Activated naive CD8-positive, alpha-beta T cell treated with anti-CD3 and anti-CD28 coated beads, Interleukin-2, amount 50 U/mL, for 24 hours (primary cell): ENCODE measurements at regions not wholly inside any gene's neighbourhood (a gene's known extent, or its start where the extent isn't known, plus 50 kb on each side); places are given as distances from the start of the nearest gene placed in this dataset.
"Not testable (repeated sequence)": the region's sequence is repeated elsewhere in the genome, so short reads cannot be mapped to it uniquely, and the experiment has no call there.

Experiments used
- ATAC-seq: fragments of 150-1000 bp; cut with Tn5 transposase; one replicate; pipeline ENCODE4 v1.10.0; 2021
- DNase-seq: peaks from one replicate; pipeline ENCODE4 v3.0.0; 2021
- H3K27ac Mint-ChIP-seq: one replicate; pipeline ENCODE4 v1.8.0; 2021; ENCODE audit warnings: mild to moderate bottlenecking, mixed read lengths
- H3K27me3 Mint-ChIP-seq: one replicate; pipeline ENCODE4 v1.8.0; 2021; ENCODE audit warnings: mixed read lengths
- H3K36me3 Mint-ChIP-seq: one replicate; pipeline ENCODE4 v1.8.0; 2021; ENCODE audit warnings: low read depth, mixed read lengths
- H3K4me1 Mint-ChIP-seq: one replicate; pipeline ENCODE4 v1.8.0; 2021; ENCODE audit warnings: mixed read lengths
- H3K4me3 Mint-ChIP-seq: one replicate; pipeline ENCODE4 v1.8.0; 2021; ENCODE audit warnings: mild to moderate bottlenecking, moderate library complexity, mixed read lengths
- H3K9me3 Mint-ChIP-seq: one replicate; pipeline ENCODE4 v1.8.0; 2021; ENCODE audit warnings: mixed read lengths

- H3K27ac Mint-ChIP-seq, H3K27me3 Mint-ChIP-seq, H3K36me3 Mint-ChIP-seq, ATAC-seq, H3K4me3 Mint-ChIP-seq, H3K9me3 Mint-ChIP-seq, H3K4me1 Mint-ChIP-seq, DNase-seq: not testable (repeated sequence)
Measured at GRCh38 chr4:138332415-138332814, 90.3 kb upstream of the SLC7A11 start.

- Mint-ChIP-seq H3K9me3 (no peaks in the 10 kb centered on the region), H3K4me3 (no peak overlapping the region), H3K4me1 (no peaks in the 10 kb centered on the region), H3K36me3 (no peaks in the 10 kb centered on the region), H3K27me3 (no peaks in the 10 kb centered on the region), H3K27ac (no peak overlapping the region)
- ATAC-seq (no peak), DNase-seq (no peak)
Measured at GRCh38 chr4:138330531-138330930, 88.4 kb upstream of the SLC7A11 start.

GRCh38 chr4:138329506-138330070, 87.4 kb upstream of the SLC7A11 start:
- DNase-seq (no peak), ATAC-seq (no peak)
- Mint-ChIP-seq H3K9me3 (no peaks in the 10 kb centered on the region), H3K27me3 (no peaks in the 10 kb centered on the region), H3K4me1 (no peaks in the 10 kb centered on the region), H3K4me3 (no peak overlapping the region), H3K36me3 (no peaks in the 10 kb centered on the region), H3K27ac (no peak overlapping the region)

GRCh38 chr4:138327338-138327737, 85.2 kb upstream of the SLC7A11 start:
- H3K9me3 Mint-ChIP-seq = no peaks in the 10 kb centered on the region
- ATAC-seq (no peak), DNase-seq (no peak)
- no peaks in the 10 kb centered on the region for H3K27me3 Mint-ChIP-seq
- no peaks in the 10 kb centered on the region for H3K4me1 Mint-ChIP-seq
- no peak overlapping the region for H3K27ac Mint-ChIP-seq
- H3K4me3 Mint-ChIP-seq = no peak overlapping the region
- no peaks in the 10 kb centered on the region for H3K36me3 Mint-ChIP-seq

GRCh38 chr4:138320831-138321230, 78.7 kb upstream of the SLC7A11 start:
- no peaks in the 10 kb centered on the region for H3K27me3 Mint-ChIP-seq
- peaks cover 4% of the 10 kb centered on the region for H3K9me3 Mint-ChIP-seq
- no peaks in the 10 kb centered on the region for H3K4me1 Mint-ChIP-seq
- ATAC-seq (no peak), DNase-seq (no peak)
- H3K27ac Mint-ChIP-seq = no peak overlapping the region
- H3K36me3 Mint-ChIP-seq = no peaks in the 10 kb centered on the region
- no peak overlapping the region for H3K4me3 Mint-ChIP-seq

GRCh38 chr4:138320030-138320429, 77.9 kb upstream of the SLC7A11 start:
- no peak overlapping the region for H3K4me3 Mint-ChIP-seq
- H3K27ac Mint-ChIP-seq = no peak overlapping the region
- no peaks in the 10 kb centered on the region for H3K36me3 Mint-ChIP-seq
- ATAC-seq = no peak
- peaks cover 4% of the 10 kb centered on the region for H3K9me3 Mint-ChIP-seq
- no peak for DNase-seq
- H3K4me1 Mint-ChIP-seq = no peaks in the 10 kb centered on the region
- H3K27me3 Mint-ChIP-seq = no peaks in the 10 kb centered on the region

- no peak for ATAC-seq
- Mint-ChIP-seq H3K4me1 (no peaks in the 10 kb centered on the region), H3K27ac (no peak overlapping the region)
Measured at GRCh38 chr4:138317175-138317748, 75.1 kb upstream of the SLC7A11 start.

GRCh38 chr4:138312536-138312911, 70.4 kb upstream of the SLC7A11 start:
- ATAC-seq = no peak
- DNase-seq = no peak
- H3K27ac Mint-ChIP-seq = no peak overlapping the region
- H3K36me3 Mint-ChIP-seq = no peaks in the 10 kb centered on the region
- no peaks in the 10 kb centered on the region for H3K27me3 Mint-ChIP-seq
- no peak overlapping the region for H3K4me3 Mint-ChIP-seq
- peaks cover 4% of the 10 kb centered on the region for H3K9me3 Mint-ChIP-seq
- H3K4me1 Mint-ChIP-seq = no peaks in the 10 kb centered on the region

More at GRCh38 chr4:138317175-138317748, 75.1 kb upstream of the SLC7A11 start:
- no peak overlapping the region for H3K4me3 Mint-ChIP-seq
- H3K9me3 Mint-ChIP-seq = peaks cover 4% of the 10 kb centered on the region
- no peak for DNase-seq
- no peaks in the 10 kb centered on the region for H3K27me3 Mint-ChIP-seq
- H3K36me3 Mint-ChIP-seq = no peaks in the 10 kb centered on the region

- no peaks in the 10 kb centered on the region for H3K4me1 Mint-ChIP-seq
- no peaks in the 10 kb centered on the region for H3K36me3 Mint-ChIP-seq
- ATAC-seq = no peak
- no peaks in the 10 kb centered on the region for H3K27me3 Mint-ChIP-seq
- no peak overlapping the region for H3K27ac Mint-ChIP-seq
- no peak overlapping the region for H3K4me3 Mint-ChIP-seq
- H3K9me3 Mint-ChIP-seq = peaks cover 4% of the 10 kb centered on the region
- DNase-seq = no peak
Measured at GRCh38 chr4:138311771-138312535, 69.8 kb upstream of the SLC7A11 start.

- no peaks in the 10 kb centered on the region for H3K27me3 Mint-ChIP-seq
- H3K4me1 Mint-ChIP-seq = no peaks in the 10 kb centered on the region
- no peak overlapping the region for H3K4me3 Mint-ChIP-seq
- no peak overlapping the region for H3K27ac Mint-ChIP-seq
- DNase-seq (no peak), ATAC-seq (no peak)
- no peaks in the 10 kb centered on the region for H3K36me3 Mint-ChIP-seq
- H3K9me3 Mint-ChIP-seq = peaks cover under 1% of the 10 kb centered on the region
Measured at GRCh38 chr4:138310991-138311390, 68.8 kb upstream of the SLC7A11 start.

- no peaks in the 10 kb centered on the region for H3K36me3 Mint-ChIP-seq
- H3K4me1 Mint-ChIP-seq = no peaks in the 10 kb centered on the region
- no peak for ATAC-seq
- no peaks in the 10 kb centered on the region for H3K9me3 Mint-ChIP-seq
- DNase-seq = no peak
- H3K27me3 Mint-ChIP-seq = no peaks in the 10 kb centered on the region
- no peak overlapping the region for H3K4me3 Mint-ChIP-seq
- no peak overlapping the region for H3K27ac Mint-ChIP-seq
Measured at GRCh38 chr4:138310498-138310897, 68.3 kb upstream of the SLC7A11 start.

GRCh38 chr4:138308356-138308755, 66.2 kb upstream of the SLC7A11 start:
- no peaks in the 10 kb centered on the region for H3K36me3 Mint-ChIP-seq
- H3K27ac Mint-ChIP-seq = no peak overlapping the region

GRCh38 chr4:138307319-138307718, 65.2 kb upstream of the SLC7A11 start:
- Mint-ChIP-seq H3K9me3 (no peaks in the 10 kb centered on the region), H3K4me1 (no peaks in the 10 kb centered on the region), H3K27ac (no peak overlapping the region), H3K36me3 (no peaks in the 10 kb centered on the region), H3K4me3 (no peak overlapping the region), H3K27me3 (no peaks in the 10 kb centered on the region)
- DNase-seq = no peak
- ATAC-seq = no peak

More at GRCh38 chr4:138308356-138308755, 66.2 kb upstream of the SLC7A11 start:
- Mint-ChIP-seq H3K9me3 (no peaks in the 10 kb centered on the region), H3K4me3 (no peak overlapping the region), H3K27me3 (no peaks in the 10 kb centered on the region), H3K4me1 (no peaks in the 10 kb centered on the region)
- no peak for DNase-seq
- ATAC-seq = no peak

- Mint-ChIP-seq H3K27ac (no peak overlapping the region), H3K4me3 (no peak overlapping the region), H3K27me3 (peaks cover 2% of the 10 kb centered on the region), H3K36me3 (no peaks in the 10 kb centered on the region), H3K9me3 (no peaks in the 10 kb centered on the region), H3K4me1 (no peaks in the 10 kb centered on the region)
- no peak for DNase-seq
- no peak for ATAC-seq
Measured at GRCh38 chr4:138305050-138305449, 62.9 kb upstream of the SLC7A11 start.

GRCh38 chr4:138301536-138301935, 59.4 kb upstream of the SLC7A11 start:
- H3K9me3 Mint-ChIP-seq = no peaks in the 10 kb centered on the region
- no peak for ATAC-seq
- DNase-seq = no peak
- no peak overlapping the region for H3K4me3 Mint-ChIP-seq
- peaks cover 4% of the 10 kb centered on the region for H3K27me3 Mint-ChIP-seq
- no peaks in the 10 kb centered on the region for H3K4me1 Mint-ChIP-seq
- H3K36me3 Mint-ChIP-seq = no peaks in the 10 kb centered on the region
- no peak overlapping the region for H3K27ac Mint-ChIP-seq
